ENCODE measurements at regions not wholly inside any gene's neighbourhood (a gene's known extent, or its start where the extent isn't known, plus 50 kb on each side); places are given as distances from the start of the nearest gene placed in this dataset.
A peak's percentile ranks its signal among the peaks of the same experiment; 100 is the strongest.
"Not testable (repeated sequence)": the region's sequence is repeated elsewhere in the genome, so short reads cannot be mapped to it uniquely, and the experiment has no call there.

DNA sequence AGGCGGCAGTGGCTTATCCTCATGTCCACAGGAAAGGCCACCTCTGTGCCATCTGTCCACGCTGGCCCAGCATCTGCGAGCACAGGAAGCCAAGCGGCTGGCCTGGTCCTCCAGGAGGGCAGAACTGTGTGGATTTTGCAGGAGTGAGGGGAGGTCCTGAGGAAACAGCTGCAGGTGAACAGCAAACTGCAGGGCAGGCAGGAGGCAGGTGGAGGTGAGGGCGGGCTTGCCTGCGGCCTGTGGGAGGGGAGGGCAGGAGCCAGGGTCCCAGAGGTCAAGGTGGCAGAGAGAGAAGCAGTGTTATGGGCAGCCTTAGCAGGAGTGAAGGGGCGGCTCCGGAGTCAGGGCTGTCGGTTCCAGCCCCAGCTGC is 369.7 kb downstream of the SHANK2 start:
- ATAC-seq: no peak
- intact Hi-C loops (cut with DNase I, micrococcal nuclease): no loop called here
- no peak for DNase-seq

DNA sequence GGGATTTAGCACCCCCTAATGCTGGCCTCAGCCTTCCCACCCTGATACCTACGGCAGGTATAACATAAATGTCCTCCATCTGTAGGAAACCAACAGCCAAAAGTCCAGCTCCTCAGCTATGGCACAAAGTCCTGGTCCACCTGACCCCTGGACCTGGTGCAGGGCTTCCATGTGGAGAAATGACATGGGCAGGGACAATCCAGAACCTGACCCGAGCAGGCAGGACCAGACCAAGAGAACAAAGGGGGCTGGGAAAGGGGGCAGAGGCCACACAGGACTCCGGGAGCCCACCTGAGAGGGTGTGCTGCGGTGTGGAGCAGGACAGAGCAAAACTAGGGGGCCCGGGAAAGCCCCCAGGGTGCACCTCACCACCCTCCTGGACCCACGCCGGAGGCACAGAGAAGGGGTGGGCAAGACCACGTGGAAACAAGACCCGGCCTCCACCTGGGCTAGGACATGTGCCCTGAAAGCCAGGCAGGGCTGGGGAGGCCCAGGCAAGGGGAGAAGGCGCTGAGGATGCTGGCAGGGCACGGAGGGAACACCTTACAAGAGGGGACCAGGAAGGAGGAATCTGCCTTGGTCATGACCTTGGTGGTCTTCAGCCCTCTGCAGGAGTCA is 368.9 kb downstream of the SHANK2 start:
- intact Hi-C loops (cut with DNase I, micrococcal nuclease): no loop called here
- ATAC-seq (no peak), DNase-seq (no peak)

DNA sequence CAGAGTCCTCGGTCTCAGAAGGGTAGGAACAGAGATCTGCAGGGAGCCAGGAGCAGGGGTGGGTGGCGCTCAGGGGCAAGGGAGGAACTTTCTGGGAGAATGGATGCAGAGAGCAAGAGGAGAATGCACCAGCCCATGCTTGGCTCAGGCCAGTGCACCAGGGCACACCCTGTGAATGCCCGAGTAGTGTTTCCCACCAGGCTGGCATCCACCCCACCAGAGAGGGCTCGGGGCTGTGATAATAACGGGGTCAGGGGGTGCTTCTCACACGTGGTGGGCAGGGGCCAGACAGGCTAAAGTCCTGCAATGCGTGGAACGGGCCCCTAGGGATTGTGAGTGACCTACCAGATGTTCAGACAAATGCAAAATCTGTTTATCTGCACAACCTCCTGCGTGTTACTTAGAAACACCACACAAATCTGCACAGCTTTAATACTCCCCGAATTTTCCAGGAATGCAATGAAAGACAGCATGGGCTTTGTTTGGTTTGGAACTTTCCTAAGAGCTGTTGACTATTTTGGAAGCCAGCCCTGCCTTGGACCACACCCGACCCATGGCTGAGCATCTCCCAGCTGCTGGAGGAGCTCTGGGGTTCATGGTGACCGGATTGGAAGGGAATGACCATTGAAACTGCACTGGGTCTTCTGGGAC is 368.3 kb downstream of the SHANK2 start:
- ATAC-seq: no peak
- intact Hi-C loops (cut with DNase I, micrococcal nuclease): no loop called here
- no peak for DNase-seq

DNA sequence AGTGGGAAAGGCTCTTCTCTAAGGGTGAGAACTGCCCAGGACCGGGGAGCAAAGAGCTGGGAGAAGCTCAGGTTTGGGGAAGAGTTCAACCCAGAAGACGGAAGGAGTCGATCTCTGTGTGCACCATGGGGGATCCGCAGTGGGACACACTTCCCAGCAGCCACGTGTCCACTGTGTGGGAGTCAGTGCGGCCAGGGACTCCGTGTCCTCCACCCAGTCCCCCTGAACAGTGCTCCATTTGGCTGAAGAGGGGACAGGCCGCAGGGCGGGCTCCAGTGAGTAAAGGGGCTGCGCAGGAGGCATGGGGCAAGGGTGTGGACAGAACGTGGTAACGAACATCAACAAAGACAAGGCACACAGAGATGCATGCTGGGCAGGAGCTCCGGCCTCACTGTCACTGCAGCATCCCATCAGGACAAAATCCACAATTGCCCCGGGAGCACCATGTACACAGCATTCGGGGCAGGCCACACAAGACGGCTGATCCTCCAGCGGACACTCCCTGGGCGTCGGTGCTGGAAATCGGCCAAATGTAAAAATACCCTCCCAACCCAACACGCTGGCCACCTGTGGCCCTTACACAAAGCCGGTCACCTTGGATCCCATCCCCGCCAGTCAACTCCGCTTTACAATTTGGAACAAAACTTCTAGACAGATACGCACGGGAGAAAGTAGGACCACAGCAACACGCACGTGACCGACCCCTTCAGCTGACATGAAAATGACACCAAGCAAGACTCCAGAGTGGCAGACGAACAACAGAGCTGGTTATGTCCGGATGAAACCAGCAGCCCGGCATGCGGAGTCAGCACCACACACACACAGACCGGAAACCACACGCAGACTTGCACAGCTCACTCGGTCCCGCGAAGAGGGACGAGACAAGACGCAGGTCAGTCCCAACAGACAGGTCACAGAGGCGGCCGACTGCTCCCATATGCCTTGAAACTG is 366.8 kb downstream of the SHANK2 start:
- intact Hi-C loops (cut with DNase I, micrococcal nuclease): no loop called here
- ATAC-seq (peak; percentile 48), DNase-seq (peak in 1 of 2 donors; percentile 24)

DNA sequence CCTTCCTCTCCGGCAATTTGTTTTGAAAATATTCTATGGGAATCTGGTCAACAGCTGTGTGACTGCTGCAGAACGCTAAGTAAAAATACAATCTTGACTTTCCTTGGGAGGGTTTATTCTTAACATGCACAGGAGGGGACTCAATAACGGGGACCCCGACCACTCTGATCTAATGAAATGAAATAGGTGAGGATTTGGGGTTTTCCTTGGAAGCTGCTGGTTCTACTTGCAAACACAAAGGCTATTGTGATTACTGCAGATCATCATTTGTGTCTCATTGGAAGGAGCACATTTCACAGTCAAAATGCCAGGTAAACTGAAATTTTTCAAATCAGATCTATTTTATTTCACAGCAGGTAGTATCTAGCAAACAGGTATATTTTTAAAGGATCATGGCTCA is 366.1 kb downstream of the SHANK2 start:
- ATAC-seq: no peak
- intact Hi-C loops (cut with DNase I, micrococcal nuclease): no loop called here
- DNase-seq: no peak

DNA sequence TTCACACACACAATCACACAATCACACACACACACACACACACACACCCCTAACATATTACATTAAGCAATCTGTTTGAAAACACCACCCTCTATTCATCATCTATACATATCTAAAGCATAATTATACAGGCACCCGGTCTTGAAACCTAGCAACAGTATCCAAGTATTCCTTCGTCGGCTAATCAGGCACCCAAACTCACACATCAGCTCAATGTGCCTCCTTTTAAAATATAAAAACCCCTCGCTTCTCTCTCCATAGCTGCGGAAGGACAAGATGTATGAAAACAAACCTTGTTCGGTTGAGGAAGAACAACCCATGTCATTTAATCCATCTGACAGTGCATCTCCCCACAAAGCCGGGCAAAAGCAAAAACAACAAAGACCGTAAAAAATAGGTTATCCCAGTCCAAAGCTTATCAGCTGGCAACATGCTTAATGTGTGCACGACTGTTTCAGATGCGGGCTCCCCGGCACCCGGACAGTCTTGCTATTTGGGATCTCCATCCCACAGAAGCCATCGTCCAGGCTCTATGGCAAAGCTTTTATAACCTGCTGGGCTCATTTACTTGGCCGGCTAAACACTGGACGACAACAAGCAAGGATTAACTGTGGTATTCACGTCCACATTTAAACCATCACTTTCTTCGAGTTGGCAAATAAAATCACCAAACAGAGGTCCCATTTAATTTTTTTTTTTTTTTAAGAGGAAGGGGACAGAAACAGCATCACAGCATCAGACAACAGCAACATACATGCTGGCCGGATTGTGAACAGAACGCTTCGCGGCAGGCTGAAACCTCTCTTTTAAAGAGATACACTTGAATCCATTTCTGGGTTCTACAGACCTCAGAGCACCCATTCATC is 365.5 kb downstream of the SHANK2 start:
- no peak for ATAC-seq
- DNase-seq: no peak
- intact Hi-C loops (cut with DNase I, micrococcal nuclease): no loop called here

DNA sequence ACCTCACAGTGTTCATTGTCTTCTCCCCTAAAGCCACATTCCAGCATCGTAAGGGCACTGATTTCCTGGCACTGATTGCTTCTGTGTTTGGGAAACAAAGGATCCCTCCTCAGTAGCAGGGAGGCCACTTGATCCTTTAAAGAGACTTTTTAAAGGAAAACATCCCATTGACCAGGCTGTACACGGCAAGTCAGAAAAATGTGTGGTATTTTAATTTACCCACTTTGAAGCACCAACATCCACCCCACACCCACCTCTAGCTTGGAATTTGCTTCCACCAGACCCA is 364.9 kb downstream of the SHANK2 start:
- ATAC-seq: no peak
- intact Hi-C loops (cut with DNase I, micrococcal nuclease): no loop called here
- no peak for DNase-seq

DNA sequence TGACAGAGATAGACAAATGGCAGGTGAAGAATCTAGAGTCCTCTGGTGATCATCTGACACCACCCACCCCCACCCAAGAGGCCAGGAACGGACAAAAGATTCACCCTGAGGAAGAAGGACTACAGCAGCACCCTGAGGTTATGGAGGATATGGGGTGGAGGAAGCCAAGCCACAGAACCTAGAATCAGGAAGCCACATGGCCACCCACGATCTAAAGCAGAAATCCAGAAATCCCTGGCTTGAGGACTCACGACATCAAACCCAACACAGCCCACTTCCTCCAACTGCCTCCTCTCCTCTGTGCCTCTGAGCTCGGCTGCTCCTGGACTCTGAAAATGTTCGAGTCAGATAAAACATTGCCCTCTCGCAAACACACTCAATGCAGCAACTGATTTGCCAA is 364.3 kb downstream of the SHANK2 start:
- no peak for DNase-seq
- intact Hi-C loops (cut with DNase I, micrococcal nuclease): no loop called here
- ATAC-seq: no peak

DNA sequence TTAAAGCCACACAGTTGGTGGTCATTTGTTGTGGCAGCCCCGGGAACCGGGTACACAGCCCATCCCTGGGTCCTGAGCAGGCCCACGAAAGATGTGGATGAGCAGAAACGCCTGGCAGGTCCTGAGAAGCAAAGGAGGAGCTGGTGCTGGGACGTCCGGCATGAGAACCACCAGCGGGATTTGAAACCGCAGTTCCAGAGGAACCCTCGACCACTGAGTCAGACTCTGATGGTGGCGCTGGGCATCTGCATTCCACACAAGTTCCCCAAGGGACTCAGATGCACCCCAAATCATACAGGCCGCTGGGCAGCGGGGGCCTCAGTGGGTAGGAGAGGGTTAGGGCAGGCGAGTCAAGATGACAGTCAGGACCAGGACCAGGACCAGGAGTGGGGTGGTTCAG is 363.0 kb downstream of the SHANK2 start:
- DNase-seq (no peak), ATAC-seq (no peak)
- intact Hi-C loops (cut with DNase I, micrococcal nuclease): no loop called here

DNA sequence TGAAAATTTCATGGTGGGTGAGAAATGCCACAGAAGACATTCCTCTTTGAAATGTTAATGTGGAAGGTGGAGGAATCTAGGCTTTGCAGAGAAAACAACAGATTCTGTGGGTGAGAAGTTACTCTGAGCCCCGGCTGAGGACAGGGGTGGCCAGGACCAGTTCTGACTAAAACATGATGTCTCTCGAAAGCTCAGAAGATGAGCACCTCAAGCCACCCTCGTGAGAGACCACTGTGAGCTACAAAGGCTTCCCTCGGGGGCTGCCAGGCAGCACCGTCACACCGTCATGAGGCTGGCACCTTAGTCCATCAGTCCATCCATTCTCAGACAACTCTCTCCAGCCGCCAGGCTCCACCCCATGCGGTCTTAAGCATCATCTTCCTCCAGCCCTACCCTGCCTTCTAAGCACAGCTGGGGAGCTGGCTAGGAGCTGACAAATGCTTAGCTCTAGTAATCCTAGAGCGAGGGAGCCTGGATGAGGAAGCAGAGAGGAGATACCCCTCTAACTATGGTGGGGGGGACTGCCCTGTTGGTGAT is 360.5 kb downstream of the SHANK2 start:
- DNase-seq (no peak), ATAC-seq (no peak)
- intact Hi-C loops (cut with DNase I, micrococcal nuclease): no loop called here

DNA sequence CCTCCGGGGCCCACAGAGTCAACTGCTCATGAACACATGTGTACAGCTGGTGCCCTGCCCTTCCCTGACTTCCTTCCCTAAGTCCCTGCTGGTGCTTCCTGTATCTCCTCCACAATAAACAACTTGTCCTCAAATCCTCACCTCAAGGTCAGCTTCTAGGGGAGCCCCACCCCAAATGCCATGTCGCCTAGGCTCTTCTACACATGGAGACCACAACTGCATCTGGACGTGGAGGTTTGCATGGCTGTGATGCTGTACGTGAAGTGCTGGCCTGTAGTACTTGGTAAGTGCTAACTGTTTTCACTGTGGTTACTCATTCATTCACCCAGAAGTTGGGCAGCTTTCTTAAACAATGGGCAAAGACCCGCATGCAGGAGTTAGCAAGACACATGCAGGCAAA is 359.5 kb downstream of the SHANK2 start:
- intact Hi-C loops (cut with DNase I, micrococcal nuclease): no loop called here
- ATAC-seq (no peak), DNase-seq (no peak)

DNA sequence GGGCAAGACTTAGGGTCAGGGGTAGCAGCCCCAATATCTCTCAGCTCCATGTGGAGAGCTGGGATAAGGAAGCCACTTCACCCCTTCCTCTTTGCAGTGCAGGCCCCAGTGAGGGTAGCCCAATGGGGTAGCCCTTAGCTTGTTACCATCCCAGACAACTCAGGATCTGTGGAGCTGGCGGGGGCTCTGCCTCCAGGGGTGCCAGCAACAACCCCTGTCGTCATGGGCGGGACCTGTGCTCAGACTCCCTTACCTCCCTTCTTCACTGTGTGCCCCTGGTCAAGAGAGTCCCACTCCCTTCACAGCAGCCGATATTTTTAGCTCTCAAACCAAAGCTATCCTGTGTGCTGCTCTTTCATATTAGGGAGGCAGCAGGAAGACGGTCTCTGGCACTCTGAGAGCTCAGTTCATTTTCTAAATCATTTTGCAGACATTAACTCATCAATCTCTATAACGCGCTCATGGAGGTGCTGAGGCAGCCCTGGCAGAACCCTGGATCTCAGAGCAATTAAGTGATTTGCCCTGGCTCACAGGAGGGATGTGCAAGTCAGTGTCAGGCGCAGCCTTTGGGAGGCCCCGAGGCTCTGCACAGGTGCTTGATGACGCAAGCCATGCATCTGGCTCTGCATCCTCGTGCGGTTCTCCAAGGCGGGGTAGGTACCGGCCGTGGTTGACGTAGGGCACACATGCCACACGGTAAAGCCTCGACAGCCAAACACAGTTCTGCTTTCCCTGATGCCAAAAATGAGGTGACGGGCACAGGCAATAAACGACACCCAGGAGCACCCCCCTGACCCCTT is 357.6 kb downstream of the SHANK2 start:
- DNase-seq: no peak
- ATAC-seq: no peak
- intact Hi-C loops (cut with DNase I, micrococcal nuclease): no loop called here

DNA sequence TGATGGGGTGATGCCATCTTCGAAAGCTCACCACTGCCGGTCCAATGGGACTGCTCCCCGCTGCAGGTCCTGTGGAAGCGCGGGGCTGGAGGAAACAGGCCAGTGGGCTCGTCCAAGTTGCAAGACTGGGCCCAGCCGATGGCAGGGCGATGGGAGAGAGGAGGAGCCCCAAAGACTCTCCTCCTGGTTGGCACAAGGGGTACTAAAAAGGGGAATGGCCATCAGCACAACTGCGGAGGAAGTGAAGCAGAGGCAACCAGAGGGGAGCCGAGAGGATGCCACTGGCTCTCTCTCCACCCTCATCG is 357.1 kb downstream of the SHANK2 start:
- intact Hi-C loops (cut with DNase I, micrococcal nuclease): no loop called here
- ATAC-seq: no peak
- DNase-seq: no peak

DNA sequence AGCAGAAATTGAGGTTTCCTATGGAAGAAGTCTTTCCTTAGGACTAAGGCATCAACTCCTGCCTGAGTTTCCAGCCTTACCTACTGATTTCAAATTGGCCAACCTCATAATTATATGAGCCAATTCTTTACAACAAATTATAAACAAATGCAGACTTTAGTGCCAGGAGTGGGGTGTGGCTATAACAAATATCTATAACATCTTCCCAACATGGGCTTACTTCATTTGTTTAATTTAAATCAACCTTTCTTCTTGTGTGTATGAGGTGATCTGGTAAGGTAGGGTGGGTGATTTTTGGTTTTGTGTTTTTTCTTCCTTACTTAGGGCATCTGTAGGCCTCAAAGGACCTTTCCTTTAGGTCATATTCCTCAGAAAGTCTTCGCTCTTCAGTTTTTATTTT is 354.9 kb downstream of the SHANK2 start:
- no peak for DNase-seq
- ATAC-seq: no peak
- intact Hi-C loops (cut with DNase I, micrococcal nuclease): no loop called here

DNA sequence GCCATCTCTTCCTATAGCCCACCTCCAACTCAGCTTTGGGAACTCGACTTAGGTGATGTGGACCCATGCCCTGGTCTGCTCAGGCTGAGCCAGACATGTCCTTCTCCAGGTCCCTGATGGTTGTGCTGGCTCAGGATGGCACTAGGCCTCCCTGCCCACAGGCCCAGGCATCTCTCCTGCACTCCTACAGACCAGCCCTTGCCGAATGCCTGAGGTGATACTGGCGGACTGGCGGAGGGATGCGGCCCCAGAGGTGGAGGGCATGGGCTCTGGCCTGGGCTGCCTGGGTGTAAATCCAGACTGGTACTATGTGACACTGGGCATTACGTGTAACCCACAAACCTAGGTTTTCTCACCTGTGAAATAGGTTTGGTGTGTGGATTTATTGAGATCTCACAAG is 352.8 kb downstream of the SHANK2 start:
- no peak for DNase-seq
- ATAC-seq: no peak
- intact Hi-C loops (cut with DNase I, micrococcal nuclease): no loop called here

DNA sequence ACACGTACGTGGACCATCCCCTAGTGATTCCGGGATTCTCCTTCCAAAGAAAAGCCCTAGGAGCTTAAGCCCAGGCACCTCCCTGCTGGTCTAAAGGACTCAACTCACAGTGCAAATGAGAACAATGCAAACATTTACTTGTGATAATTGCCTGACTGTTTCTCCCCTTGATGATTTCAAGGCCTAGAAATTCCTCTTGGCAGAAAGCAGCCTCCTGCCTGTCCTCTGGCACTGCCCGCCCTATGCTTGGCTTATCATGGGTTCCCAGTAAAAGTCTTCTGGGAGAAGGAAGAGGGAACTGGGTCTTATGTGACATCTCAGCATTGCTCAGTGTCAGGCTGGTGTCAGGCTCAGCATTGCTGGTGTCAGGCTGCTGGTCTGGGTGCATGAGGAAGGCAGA is 351.8 kb downstream of the SHANK2 start:
- DNase-seq (no peak), ATAC-seq (peak; percentile 46)
- intact Hi-C loops (cut with DNase I, micrococcal nuclease): no loop called here

DNA sequence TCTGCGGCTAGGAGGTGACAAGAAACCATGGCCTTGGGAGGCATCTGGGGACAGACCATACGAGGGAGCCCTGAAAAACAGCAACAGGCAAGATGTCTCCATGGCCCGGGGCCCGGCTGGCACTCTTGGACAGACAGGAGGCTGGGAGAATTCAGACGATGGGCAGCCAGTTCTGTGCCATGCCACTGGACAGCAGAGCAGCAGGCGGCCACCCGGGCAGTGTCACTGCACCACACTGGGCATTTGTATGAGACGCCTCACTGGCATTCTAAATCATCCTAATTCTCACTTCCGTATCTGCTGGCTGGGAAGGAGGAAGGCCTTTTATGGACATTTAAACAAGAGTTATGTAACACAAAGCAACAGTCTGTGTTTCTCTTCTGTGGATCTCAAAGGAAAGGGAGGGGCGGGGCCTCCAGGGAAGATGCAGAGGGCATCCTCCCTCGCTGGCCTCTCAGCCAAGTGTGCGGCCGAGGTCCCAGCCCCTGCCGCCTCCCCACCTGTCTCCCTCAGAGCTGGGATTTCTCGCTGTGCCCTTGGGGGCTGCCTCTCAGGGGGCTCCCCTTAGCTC is 350.3 kb downstream of the SHANK2 start:
- peak; percentile 18 to 44 for DNase-seq
- intact Hi-C loops (cut with DNase I, micrococcal nuclease): no loop called here
- ATAC-seq: no peak

DNA sequence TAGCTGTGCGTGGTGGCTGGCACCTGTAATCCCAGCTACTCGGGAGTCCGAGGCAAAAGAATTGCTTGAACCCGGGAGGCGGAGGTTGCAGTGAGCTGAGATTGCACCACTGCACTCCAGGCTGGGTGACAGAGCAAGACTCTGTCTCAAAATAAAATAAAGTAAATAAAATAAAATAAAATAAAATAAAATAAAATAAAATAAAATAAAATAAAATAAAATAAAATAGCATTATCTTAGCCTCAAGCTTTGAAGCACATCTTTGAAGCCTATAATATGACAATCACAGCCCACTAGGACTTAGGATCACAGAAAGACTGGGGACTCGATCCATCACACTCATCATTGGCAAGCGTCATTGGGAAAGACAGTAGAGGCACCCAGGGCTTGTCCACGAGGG is 349.1 kb downstream of the SHANK2 start:
- intact Hi-C loops (cut with DNase I, micrococcal nuclease): not testable (repeated sequence)

More for the DNA sequence above, 349.1 kb downstream of the SHANK2 start:
- not testable (repeated sequence) for ATAC-seq, DNase-seq

Measured in left colon (tissue), 2 donors.